HUES64 (cell line): ENCODE measurements at regions not wholly inside any gene's neighbourhood (a gene's known extent, or its start where the extent isn't known, plus 50 kb on each side); places are given as distances from the start of the nearest gene placed in this dataset.
"Not testable (repeated sequence)": the region's sequence is repeated elsewhere in the genome, so short reads cannot be mapped to it uniquely, and the experiment has no call there.

Experiments used
- H3K27ac ChIP-seq: 2 replicates; pipeline ENCODE4 v1.7.0; 2013; ENCODE audit warnings: low read depth, low read length, inconsistent platforms
- H3K27me3 ChIP-seq: 2 replicates; pipeline ENCODE4 v1.6.1; 2013; ENCODE audit warnings: mild to moderate bottlenecking, low read length; ENCODE audit not compliant: insufficient read depth
- H3K36me3 ChIP-seq: 2 replicates; pipeline ENCODE4 v1.6.1; 2013; ENCODE audit warnings: mild to moderate bottlenecking, low read length; ENCODE audit not compliant: insufficient read depth
- H3K4me1 ChIP-seq: 2 replicates; pipeline ENCODE4 v1.6.1; 2013; ENCODE audit warnings: mild to moderate bottlenecking, low read length, moderate library complexity; ENCODE audit not compliant: insufficient read depth
- H3K4me3 ChIP-seq: 2 replicates; pipeline ENCODE4 v1.5.1; 2013; ENCODE audit warnings: mild to moderate bottlenecking, low read length, moderate library complexity
- H3K9ac ChIP-seq: 2 replicates; pipeline ENCODE4 v1.6.1; 2013; ENCODE audit warnings: mild to moderate bottlenecking, low read depth, low read length
- H3K9me3 ChIP-seq: 2 replicates; pipeline ENCODE4 v1.6.1; 2013; ENCODE audit warnings: low read depth, low read length; ENCODE audit not compliant: insufficient read depth
- WGBS: fragments of 150-250, 120-280 bp; methylation state at CpG from one replicate; pipeline ENCODE4 v1.1.7; 2013; ENCODE audit warnings: missing lambda C conversion rate; 5-methylcytosine and 5-hydroxymethylcytosine counted together

DNA sequence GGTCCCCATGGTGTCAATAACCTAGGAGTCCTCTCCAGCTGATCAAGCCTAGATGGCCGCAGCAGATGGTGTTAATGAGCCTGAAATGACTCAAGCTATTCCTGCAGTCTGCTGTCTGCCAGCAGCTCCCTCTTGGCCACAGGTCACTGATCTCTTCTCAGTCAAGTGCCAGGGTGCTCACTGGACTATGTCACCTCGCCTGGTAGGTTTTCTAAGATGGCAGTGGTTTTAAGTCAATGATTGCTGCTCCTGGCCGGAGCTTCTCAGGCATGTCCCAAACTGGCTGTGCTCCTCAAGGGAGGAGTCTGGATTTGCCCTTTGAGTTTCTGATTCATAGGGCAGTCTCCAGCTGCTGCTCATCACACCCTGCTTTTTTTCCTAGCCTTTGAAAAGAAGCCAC is 58.6 kb upstream of the SHISA6 start:
- Histone ChIP-seq H3K4me3 (no peak overlapping the region), H3K27ac (no peak overlapping the region), H3K4me1 (no peaks in the 10 kb centered on the region), H3K9me3 (no peaks in the 10 kb centered on the region), H3K9ac (no peak overlapping the region), H3K36me3 (no peaks in the 10 kb centered on the region), H3K27me3 (no peaks in the 10 kb centered on the region)
- 90% methylated on average over 3 of the region's 3 CpGs for WGBS

DNA sequence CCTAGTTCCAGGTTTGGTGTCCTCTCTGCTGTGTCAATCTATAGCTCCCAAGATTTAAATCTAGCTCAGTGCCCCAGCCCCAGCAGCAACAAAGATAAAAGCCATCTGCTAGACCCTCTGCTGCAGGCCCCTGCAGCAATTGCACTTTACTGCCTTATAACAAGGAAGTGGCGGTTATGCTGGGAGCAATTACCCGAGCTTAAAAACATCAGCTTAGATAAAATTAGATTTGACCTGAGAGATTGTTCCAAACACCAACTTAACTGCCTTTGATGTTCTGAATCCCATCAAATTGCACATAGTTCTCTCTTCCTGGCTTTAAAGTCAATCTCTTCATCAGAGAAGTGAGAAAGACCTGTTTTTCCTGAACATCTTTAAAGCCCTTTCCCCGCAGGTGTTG is 62.4 kb upstream of the SHISA6 start:
- Histone ChIP-seq H3K9ac (no peak overlapping the region), H3K27me3 (no peaks in the 10 kb centered on the region), H3K9me3 (no peaks in the 10 kb centered on the region), H3K36me3 (no peaks in the 10 kb centered on the region), H3K4me3 (no peak overlapping the region), H3K27ac (no peak overlapping the region), H3K4me1 (no peaks in the 10 kb centered on the region)
- 97% methylated on average over 3 of the region's 3 CpGs for WGBS

DNA sequence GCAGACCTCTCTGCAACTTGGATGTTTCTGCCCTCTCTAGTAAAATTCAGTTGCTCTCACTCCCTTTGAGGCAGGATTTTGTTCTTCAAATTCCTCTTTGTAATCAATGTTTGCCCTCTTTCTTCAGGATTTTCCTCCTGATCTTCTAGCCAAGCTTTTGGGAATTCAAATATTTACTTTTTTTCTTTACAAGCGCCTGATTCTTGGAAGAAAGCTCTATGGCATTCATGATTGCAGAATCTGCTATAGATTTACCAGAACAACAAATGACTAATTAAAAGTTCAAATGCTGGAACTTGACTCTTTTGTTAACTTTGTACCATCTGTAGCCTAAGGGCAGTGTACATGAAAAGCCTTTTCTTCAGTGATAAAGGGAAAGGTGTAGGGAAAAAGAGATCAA is 63.7 kb upstream of the SHISA6 start:
- no peak overlapping the region for H3K27ac ChIP-seq
- H3K4me3 ChIP-seq = no peak overlapping the region
- H3K4me1 ChIP-seq = no peaks in the 10 kb centered on the region
- no peak overlapping the region for H3K9ac ChIP-seq
- H3K9me3 ChIP-seq = no peaks in the 10 kb centered on the region
- no peaks in the 10 kb centered on the region for H3K36me3 ChIP-seq
- WGBS = 100% methylated on average over 1 of the region's 1 CpG
- no peaks in the 10 kb centered on the region for H3K27me3 ChIP-seq

DNA sequence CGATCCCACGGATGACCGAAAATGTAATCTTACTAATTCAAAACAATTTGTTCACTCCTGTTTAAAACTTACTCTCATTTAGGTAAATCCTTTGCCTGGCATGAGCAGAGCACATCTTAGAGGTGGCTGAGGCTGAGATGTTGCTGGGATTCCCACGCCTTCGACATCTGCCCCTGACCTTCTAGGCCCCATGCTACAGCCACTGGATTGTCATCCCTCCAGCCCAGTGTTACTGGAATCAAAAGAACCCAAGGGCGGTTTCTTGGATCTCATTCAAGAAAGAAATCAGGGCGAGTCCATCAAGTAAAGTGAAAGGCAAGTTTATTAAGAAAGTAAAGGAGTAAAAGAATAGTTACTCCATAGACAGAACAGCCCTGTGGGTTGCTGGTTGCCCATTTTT is 64.5 kb upstream of the SHISA6 start:
- no peaks in the 10 kb centered on the region for H3K9me3 ChIP-seq
- no peaks in the 10 kb centered on the region for H3K4me1 ChIP-seq
- H3K4me3 ChIP-seq = no peak overlapping the region
- H3K9ac ChIP-seq = no peak overlapping the region
- no peak overlapping the region for H3K27ac ChIP-seq
- WGBS = 94% methylated on average over 6 of the region's 7 CpGs
- no peaks in the 10 kb centered on the region for H3K36me3 ChIP-seq
- no peaks in the 10 kb centered on the region for H3K27me3 ChIP-seq

DNA sequence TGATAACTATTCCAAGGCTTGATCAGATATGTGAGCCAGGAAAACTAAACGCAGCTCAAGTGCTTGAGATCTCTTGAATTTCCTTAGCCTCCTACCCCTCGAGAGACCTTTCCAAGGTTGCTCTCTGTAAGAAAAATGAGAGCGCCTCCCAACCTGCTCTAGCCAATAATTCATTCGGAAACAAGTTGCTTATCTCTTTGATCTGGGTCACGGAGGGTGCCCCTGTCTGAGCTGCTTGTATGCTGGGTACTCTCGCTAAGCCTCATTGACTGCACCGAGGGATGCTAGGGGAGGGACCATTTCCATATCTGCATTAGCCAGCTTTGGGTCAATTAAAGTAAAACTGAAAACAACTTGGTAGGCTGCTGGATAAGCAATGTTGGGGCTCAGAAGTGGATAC is 70.1 kb upstream of the SHISA6 start:
- H3K9me3 ChIP-seq = no peaks in the 10 kb centered on the region
- no peaks in the 10 kb centered on the region for H3K4me1 ChIP-seq
- H3K27me3 ChIP-seq = no peaks in the 10 kb centered on the region
- no peak overlapping the region for H3K9ac ChIP-seq
- no peak overlapping the region for H3K27ac ChIP-seq
- H3K4me3 ChIP-seq = no peak overlapping the region
- no peaks in the 10 kb centered on the region for H3K36me3 ChIP-seq
- 88% methylated on average over 7 of the region's 7 CpGs for WGBS

DNA sequence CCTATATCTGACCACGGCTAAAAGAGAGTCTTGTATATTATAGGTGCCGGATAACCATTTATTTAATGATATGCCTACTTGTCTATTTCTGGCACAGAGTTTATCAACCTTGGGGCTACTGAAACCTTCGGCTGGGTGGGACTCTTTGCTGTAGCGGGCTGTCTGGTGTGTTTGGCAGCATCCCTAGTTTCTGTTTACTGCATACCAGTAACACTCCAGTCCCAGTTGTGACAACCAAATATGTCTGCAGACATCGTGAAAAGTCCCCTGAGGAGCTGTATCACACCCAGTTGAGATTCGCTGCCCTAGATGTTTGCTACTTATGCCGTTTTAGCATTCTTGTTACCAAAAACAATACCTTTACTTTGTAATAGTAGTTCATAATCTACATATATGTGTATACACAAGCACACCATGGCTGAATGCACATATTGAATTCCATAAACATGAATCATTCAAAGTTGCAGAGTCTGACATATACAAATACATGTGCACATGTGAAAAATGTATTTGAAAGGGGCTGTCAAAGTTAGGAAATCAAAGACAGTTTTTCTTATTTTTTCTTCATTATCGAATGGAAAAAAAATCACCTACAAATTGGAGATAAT is 89.1 kb upstream of the SHISA6 start:
- Histone ChIP-seq H3K9me3 (no peaks in the 10 kb centered on the region; the same call in 1 of the 2 replicates), H3K9ac (no peak overlapping the region), H3K36me3 (no peaks in the 10 kb centered on the region), H3K4me3 (no peak overlapping the region), H3K4me1 (no peaks in the 10 kb centered on the region), H3K27ac (no peak overlapping the region), H3K27me3 (no peaks in the 10 kb centered on the region)
- 96% methylated on average over 7 of the region's 8 CpGs for WGBS

DNA sequence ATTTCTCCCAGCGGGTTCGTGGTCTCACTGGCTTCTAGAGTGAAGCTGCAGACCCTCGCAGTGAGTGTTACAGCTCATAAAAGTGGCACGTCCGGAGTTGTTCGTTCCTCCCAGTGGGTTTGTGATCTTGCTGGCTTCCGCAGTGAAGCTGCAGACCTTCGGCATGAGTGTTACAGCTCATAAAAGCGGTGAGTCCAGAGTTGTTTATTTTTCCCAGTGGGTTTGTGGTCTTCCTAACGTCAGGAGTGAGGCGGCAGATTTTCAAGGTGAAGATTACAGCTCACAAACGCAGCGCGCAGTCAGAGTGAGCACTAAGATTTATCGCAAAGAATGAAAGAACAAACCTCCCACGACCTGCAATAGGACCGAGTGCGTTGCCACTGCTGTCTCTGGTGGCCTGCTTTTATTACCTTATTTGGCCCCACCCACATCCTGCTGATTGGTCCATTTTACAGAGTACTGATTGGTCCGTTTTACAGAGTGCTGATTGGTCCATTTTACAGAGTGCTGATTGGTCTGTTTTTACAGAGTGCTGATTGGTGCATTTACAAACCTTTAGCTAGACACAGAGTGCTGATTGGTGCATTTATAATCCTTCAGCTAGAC is 90.0 kb upstream of the SHISA6 start:
- not testable (repeated sequence) for H3K27ac ChIP-seq, H3K36me3 ChIP-seq, H3K9ac ChIP-seq, H3K9me3 ChIP-seq, H3K4me1 ChIP-seq, H3K27me3 ChIP-seq, H3K4me3 ChIP-seq
- 96% methylated on average over 19 of the region's 19 CpGs for WGBS

DNA sequence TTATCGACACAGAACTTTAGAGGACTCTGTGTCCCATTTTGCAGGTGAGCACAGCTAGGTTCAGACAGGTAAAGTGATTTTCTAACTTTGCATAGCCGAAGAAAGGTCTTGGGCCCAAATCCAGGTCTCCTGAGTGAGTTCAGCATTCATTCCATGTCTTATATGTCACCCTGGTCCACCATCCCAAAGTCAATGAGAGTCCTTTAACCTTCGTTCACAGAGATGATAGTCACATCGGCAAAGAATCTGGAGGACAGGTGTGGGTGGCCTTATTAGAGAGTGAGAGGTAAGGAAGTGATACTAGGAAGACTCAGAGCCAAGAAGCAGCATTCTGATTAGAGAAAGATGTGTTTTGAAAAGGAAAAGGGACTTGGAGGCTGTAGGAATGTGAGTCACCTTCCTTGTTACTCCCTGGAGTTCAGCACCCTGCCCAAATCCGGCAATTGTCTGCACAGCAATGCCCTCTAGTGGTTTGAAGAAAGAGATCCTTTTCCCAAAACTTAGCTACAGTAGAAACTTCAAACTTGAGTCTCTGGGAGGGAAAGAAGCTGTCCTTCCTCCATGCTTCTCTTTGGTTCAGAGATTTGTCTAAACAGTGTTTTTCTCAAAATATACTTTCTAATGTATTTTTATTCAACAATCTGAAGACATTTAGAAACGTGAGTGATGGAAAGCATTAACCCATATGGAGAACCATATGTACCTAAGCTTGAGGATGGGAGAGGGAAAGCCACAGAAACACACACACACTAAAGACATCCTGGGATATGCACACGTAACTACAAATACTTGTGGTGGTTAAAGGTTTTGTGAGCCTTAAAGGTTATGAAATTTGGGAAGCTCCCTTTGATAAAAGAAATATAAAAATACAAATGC is 96.4 kb upstream of the SHISA6 start:
- no peaks in the 10 kb centered on the region for H3K27me3 ChIP-seq
- H3K9ac ChIP-seq = no peak overlapping the region
- WGBS = 70% methylated on average over 5 of the region's 7 CpGs
- H3K36me3 ChIP-seq = no peaks in the 10 kb centered on the region
- H3K9me3 ChIP-seq = no peaks in the 10 kb centered on the region
- no peaks in the 10 kb centered on the region for H3K4me1 ChIP-seq
- H3K4me3 ChIP-seq = no peak overlapping the region
- H3K27ac ChIP-seq = no peak overlapping the region

DNA sequence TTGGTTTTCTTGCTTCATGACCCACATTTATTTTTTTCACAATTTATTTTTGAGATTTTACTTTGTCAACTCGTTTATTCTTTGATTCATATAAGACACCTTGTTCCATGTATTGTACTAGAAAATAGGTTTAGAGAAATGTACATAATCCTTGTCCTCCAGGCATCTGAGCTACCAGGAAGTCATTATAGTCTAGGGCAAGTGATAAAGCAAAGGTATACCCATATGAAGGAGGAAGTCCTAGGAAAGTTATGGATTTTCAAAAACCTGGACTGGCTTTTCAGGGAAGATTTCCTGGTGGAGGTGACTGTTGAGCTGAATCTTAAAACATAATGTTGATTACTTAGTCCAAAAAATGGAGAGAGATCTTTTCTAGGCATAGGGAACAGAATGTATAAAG is 98.8 kb upstream of the SHISA6 start:
- Histone ChIP-seq H3K27ac (no peak overlapping the region), H3K4me1 (no peaks in the 10 kb centered on the region), H3K9me3 (no peaks in the 10 kb centered on the region), H3K27me3 (no peaks in the 10 kb centered on the region), H3K9ac (no peak overlapping the region), H3K4me3 (no peak overlapping the region), H3K36me3 (no peaks in the 10 kb centered on the region)
- no CpG with 5 or more reads among the region's 1 CpG for WGBS

DNA sequence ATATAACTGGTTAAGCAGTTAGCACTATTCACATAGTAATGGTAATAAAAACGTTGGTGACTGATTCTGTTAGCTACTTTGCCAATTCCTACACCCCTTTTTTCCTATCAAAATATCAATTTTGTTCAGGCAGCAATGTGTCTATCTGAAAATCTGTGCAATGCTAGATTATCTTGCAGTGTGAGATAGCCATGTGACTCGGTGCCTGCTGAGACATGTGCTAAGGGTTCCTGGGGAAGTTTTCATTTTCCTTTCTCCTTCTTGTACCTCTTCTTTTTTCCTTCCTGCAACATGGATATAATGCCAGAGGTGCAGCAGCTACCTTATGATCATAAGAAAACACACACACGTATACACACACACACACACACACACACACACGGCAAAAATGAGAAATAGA is 100.5 kb upstream of the SHISA6 start:
- WGBS = 86% methylated on average over 3 of the region's 4 CpGs
- H3K27ac ChIP-seq = no peak overlapping the region
- no peaks in the 10 kb centered on the region for H3K4me1 ChIP-seq
- no peak overlapping the region for H3K4me3 ChIP-seq
- no peaks in the 10 kb centered on the region for H3K36me3 ChIP-seq
- no peak overlapping the region for H3K9ac ChIP-seq
- H3K9me3 ChIP-seq = no peaks in the 10 kb centered on the region
- H3K27me3 ChIP-seq = no peaks in the 10 kb centered on the region

DNA sequence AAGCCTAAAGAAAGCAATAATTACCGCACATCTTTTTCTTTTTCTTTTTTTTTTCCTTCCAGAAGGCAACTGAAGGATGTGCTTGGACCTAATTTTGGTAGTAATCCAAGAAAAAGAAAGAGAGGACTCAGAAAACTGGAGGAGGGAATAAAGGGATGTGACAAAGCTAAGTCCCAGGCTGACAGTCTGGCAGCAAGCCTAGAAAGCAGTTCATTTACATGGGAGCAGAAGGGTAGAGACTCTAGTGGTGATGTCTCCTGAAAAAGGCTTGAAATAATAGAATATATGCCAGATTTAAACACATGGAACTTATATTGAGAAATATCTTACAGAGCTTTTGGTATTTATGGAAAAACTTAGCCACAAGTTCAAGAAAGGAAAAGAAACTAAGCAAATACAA is 101.0 kb upstream of the SHISA6 start:
- no peaks in the 10 kb centered on the region for H3K27me3 ChIP-seq
- no peak overlapping the region for H3K4me3 ChIP-seq
- H3K9me3 ChIP-seq = no peaks in the 10 kb centered on the region
- no peaks in the 10 kb centered on the region for H3K4me1 ChIP-seq
- H3K27ac ChIP-seq = no peak overlapping the region
- H3K36me3 ChIP-seq = no peaks in the 10 kb centered on the region
- no peak overlapping the region for H3K9ac ChIP-seq
- no CpG with 5 or more reads among the region's 1 CpG for WGBS
